Skin epidermis (tissue), 12 donors: ENCODE measurements at regions not wholly inside any gene's neighbourhood (a gene's known extent, or its start where the extent isn't known, plus 50 kb on each side); places are given as distances from the start of the nearest gene placed in this dataset.

Source experiments
- H3K27ac ChIP-seq, 21 experiments: fragments of 200-600 bp; sonication (generic) in 11 of 21; one replicate each; pipeline ENCODE4 v1.5.0; 2020; ENCODE audit warnings: mild to moderate bottlenecking in 3 of 21, inconsistent platforms in 2 of 21, moderate library complexity in 2 of 21
- H3K4me3 ChIP-seq, 7 experiments: fragments of 200-600 bp; sonication (generic) in 2 of 7; one replicate each; pipeline ENCODE4 v1.5.0; 2020; ENCODE audit warnings: inconsistent platforms in 2 of 7, mild to moderate bottlenecking in 2 of 7, moderate library complexity in 1 of 7

DNA sequence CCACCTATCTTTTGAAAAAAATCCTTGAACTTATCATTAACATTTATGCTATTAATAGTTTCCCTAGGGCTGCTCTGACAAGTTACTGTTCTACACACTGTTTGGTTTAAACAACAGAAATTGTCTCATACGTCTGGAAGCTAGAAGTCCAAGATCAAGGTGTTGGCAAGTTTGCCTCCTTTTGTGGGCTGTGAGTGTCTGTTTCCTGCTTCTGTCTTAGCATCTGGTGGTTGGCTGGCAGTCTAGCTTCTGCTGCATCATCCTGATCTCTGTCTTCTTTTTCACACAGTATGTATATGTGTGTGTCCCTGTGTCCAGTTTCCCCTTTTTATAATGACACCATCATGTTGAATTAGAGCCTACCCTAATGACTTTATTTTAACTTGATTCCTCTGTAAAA is 154.8 kb downstream of the RPS12 start:
- no peak overlapping the region for H3K4me3 ChIP-seq
- no peak overlapping the region for H3K27ac ChIP-seq

DNA sequence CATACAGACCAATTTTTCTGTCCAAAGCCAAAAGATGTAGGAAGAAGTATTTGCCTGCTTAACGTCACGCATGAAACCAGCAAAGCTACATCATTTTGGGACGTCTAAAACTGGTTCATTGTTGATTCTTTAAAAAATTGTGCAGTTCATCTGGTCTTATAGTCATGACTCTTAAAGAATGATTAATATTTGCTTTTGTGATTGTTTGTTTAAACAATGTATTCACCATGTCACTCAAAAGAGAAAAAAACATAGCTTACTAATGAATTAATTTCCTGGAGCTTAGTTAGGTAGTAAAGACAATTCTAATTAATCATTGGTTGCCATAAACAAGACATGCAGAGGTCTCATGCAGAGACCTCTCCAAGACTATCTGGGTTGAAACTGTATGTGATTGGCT is 157.3 kb downstream of the RPS12 start:
- no peak overlapping the region for H3K4me3 ChIP-seq

DNA sequence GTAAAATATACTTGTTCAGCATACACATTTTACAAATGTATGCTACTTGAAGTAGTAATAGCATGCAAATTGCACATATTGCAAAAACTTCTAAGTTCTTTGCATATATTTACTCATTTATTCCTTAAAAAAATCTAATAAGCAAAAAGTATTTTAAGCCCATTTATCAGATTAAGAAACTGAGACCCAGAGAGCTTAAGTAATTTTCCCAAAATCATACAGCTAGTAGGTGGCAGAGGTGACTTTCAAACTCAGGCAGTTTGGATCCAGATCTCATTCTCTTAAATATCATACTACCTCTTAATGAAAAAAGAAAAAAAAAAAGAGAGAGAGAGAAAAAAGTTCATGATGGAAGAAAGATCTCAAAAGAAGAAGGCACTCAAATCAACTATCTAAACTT is 157.9 kb downstream of the RPS12 start:
- H3K27ac ChIP-seq = no peak overlapping the region
- H3K4me3 ChIP-seq = no peak overlapping the region

More for the DNA sequence above, 157.3 kb downstream of the RPS12 start:
- H3K27ac ChIP-seq = no peak overlapping the region

DNA sequence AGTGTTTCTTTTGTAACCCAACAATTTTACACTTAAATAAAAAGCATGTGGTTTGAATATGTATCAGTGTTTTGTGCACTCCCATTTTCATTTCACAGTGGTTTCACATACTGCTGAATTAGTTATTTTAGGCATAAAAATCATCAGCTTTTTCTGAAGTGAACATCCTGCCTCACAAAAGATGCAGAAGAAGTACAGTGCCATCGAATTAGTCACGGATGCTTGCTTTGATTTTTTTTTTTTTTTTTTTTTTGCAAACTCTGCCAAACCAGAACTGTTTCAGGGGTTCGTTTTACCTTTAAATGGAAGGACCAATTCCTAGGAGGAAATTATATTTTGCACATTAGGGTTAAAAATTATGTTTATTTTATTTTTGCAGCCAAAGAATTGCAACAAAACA is 158.6 kb downstream of the RPS12 start:
- H3K4me3 ChIP-seq = no peak overlapping the region
- no peak overlapping the region for H3K27ac ChIP-seq

DNA sequence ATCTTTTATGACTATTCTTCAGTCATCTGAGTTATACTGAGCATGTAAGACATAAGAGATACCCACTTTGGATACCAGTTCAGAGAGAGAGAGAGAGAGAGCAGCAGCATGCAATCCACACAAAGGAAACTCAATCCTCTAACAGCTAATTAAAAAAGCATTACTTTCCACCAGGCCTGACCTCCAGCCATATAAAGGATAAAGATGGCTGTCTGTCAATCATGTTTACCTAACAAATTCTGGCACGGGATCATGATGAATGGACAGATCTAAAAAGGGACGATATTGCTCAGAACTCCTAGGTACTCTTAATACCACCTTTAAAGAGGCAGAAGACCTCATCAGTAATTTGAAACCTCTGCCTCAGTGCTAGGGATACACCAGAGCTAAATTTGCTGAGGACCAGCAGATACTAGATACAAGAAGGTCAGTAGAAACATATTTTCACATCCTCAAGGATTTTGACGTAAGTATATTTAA is 159.2 kb downstream of the RPS12 start:
- no peak overlapping the region for H3K4me3 ChIP-seq
- no peak overlapping the region for H3K27ac ChIP-seq

DNA sequence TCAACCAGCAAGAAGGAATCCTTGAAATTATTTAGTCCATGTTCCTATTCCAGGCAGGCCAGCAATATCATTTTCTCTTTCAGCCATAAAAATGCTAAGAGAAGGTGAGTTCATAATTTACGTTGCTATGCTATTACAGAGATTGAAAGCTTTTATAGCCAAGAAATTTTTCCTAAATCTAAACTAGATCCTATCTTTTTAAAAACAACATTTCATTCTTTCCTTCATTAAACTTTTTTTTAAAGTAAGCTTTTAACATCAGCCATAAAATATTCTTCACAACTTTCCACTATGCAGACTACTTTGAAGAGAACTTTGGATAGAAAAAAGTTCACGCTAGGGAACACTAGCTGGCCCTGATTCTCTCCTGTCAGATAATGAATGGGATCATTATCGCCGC is 159.8 kb downstream of the RPS12 start:
- no peak overlapping the region for H3K27ac ChIP-seq

DNA sequence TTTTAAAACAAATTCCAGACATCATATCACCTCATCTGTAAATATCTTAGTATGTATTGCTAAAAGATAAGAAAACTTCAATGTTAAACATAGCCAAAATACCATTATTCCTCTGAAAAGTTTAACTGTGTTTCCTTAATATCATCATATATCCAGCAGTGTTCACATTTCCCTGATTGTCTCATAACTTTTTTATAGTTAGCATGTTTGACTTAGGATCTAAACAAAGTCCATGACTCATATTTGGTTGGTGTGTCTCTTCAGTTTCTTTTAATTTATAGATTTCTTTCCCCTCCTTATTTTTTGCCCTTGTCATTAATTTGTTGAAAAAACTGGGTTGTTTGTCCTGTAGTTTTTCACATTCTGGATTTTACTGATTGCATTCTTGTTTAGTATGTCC is 163.0 kb downstream of the RPS12 start:
- H3K27ac ChIP-seq = no peak overlapping the region
- H3K4me3 ChIP-seq = no peak overlapping the region

More for the DNA sequence above, 159.8 kb downstream of the RPS12 start:
- H3K4me3 ChIP-seq = no peak overlapping the region

DNA sequence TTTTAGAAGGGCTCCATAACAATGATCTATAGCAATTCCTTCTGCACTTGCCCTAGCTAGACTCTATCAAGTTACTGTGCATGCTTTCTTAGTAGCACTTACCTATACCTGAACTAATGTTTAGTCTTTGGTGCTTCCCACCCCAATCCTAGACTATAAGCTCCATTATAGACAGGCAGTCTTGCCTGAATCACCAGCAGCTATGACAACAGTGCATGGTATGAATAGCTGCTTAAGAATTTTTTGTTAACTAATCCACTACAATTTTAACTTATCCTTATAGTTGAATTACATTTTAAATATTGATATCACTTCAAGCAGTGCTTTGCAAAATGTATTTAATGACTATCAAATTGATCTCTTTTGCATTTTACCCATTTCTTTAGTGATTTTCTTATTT is 164.3 kb downstream of the RPS12 start:
- H3K4me3 ChIP-seq = no peak overlapping the region
- no peak overlapping the region for H3K27ac ChIP-seq

DNA sequence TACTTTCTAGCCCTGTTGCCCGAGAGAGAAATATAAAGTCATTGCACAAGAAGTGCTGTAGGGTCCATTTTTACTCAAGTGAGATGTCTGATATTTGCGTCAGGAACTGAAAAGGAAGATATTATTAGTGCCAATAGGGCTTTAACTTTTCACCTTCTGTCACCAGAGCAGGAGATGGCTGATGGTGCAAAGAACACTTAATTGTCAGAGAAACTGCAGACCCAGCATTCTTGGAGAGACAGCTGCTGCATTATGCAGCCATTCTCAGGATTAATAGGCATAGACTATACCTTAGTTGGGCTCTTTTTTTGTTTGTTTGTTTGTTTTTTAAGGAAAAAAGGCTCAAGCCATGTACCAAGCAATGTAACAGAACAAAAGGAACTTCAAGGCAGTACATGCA is 179.4 kb downstream of the RPS12 start:
- no peak overlapping the region for H3K4me3 ChIP-seq
- no peak overlapping the region for H3K27ac ChIP-seq

DNA sequence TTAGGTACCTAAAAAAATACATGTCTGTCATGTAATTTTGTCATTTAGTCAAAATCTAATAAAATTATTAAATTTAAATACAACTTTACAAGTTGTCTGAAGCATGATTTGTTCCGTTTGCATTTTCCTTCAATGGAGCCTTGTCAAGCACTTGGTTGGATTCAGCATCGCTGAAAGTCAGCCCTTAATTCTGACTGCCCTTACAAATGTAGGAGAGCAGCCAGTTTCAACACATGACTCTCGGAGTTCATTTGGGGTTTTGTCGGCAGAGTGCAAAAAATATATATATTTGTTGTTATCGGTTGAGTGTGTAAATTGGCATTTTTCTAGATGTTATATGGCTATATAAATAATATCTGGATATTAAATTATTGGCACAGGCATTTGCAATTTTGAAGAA is 180.6 kb downstream of the RPS12 start:
- Histone ChIP-seq H3K4me3 (no peak overlapping the region), H3K27ac (no peak overlapping the region)

DNA sequence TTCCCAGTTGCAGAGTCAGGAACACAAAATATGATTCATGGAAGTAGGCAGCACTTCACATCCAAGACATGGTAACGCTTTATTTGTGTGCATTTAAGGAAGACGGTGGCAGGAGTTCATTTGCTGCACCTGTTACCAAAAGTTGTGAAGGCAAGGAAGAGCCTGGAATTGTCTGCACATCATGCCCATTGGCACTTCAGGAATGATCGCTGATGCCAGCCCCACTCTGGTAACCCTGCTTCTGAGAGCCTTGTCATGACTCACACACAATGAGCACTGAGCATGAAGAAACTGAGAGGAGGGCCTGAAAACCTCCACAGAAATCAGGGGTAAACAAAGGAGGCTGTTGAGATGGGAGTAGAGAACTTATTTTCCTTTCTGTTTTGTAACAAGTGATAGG is 181.1 kb downstream of the RPS12 start:
- no peak overlapping the region for H3K27ac ChIP-seq
- no peak overlapping the region for H3K4me3 ChIP-seq

DNA sequence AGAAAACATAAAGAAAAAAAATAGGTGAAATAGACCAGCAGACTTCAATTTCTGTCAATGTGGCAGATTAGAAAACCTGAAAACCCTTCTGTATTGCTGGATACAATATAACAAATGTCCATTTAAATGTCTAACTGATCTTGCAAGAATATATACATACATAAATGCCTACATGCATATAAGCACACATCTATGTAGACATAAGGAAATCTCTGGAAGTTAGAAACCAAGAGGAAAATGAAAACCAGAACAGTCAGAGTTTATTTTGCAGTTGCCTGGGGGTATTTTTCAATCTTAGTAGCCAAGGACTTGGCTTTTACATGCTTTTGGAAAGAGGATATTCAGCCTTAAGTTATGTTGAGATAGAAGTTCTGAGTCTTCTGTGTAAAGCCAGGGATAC is 184.0 kb downstream of the RPS12 start:
- no peak overlapping the region for H3K27ac ChIP-seq
- no peak overlapping the region for H3K4me3 ChIP-seq

DNA sequence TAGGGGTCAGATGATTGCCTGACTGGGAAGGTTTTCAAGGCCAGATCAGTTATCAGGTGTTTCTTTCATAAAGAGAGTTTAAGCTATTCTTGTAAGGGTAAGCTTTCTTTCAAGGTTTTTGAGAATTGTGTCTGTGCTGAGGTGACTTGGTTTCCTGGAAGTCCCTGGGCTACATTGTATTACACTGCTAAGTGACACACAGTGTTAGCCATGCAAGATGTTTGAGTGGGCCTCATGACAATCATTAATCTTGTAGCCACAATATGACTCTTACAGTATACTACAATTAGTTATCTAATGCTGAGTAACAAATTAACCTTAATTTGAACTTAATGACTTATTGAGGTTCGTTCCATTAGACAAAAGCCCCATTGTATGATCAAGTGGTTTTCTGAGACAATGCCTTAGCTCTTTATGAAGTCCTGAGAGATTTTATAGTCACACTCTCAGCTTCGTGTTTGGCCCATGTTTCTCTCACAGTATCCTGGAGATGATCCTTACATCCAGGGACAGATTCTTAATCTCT is 186.7 kb downstream of the RPS12 start:
- H3K4me3 ChIP-seq = no peak overlapping the region
- no peak overlapping the region for H3K27ac ChIP-seq

DNA sequence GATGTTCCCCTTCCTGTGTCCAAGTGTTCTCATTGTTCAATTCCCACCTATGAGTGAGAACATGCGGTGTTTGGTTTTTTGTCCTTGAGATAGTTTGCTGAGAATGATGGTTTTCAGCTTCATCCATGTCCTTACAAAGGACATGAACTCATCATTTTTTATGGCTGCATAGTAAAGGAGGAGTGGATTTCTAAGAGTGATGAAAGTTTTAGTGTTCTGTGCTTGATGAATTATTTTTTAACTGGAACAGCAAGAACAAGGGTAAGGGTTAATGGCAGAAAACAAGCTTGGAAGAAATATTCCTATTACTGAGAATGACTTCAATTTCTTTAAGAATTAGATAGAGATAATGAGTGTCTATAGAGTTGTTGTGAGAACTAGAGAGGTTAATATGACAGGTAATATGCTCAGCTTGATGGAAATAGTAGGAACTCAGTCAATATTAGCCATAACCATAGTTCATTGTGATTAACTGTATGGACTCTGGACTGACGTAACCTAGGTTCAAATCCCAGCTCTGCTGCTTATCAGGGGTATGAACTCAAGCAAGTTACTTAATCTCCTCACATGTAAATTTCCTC is 190.0 kb downstream of the RPS12 start:
- Histone ChIP-seq H3K4me3 (no peak overlapping the region), H3K27ac (no peak overlapping the region)

DNA sequence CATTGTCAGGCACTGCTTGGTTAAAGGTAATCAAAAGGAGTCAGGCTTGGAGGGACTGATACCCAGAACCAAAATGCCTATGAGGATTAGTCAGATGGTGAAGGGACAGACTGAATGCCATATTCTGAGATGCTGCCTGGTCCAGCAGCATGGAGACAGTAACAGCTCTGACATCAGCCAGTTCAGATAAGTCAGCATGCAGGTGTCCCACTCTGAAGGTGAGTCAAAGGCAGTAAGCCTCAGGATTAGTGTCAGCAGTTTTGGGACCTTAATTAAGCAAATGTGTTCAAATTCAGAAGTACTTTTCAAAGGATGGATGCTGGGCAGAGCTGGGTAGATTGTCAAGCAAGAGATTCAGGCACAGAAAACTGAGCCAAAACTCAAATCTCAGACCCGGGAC is 198.4 kb downstream of the RPS12 start:
- H3K4me3 ChIP-seq = no peak overlapping the region
- no peak overlapping the region for H3K27ac ChIP-seq

DNA sequence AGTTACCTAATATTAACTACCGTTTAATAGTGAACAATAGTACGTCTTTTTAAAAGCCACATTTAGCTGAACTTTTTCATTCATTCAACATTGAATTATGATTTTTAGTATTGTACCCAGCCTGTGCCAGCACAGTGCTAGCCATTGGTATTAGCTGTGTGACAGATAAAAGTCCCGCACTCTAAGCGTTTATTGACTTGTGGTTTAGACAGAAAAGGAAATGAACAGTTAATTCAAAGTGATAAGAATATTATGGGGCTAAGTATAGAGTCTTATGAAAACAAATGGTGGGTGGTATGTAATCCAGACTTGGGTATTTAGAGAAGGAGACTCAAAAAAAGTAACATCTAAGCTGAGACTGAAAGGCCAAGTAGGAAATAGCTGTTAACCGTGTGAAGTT is 202.3 kb downstream of the RPS12 start:
- Histone ChIP-seq H3K27ac (no peak overlapping the region), H3K4me3 (no peak overlapping the region)

DNA sequence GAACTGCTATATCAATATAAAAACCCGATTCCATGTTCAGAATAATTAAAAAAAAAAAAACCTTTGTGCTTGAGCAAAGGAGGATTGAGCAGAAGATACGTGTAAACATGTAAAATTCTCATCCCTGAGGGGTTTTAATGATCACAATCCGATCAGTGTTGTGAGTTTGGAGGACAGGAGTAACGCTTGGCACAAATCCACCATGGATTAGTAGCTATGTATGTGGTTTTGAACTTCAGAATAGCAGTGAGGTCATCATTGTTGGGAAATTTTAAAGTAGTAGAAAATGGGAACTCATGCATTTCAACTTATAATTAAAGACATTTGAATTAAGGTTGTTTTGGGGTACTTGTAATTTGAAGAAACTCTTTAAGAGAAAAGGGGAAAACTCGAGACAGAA is 203.2 kb downstream of the RPS12 start:
- H3K27ac ChIP-seq = no peak overlapping the region
- H3K4me3 ChIP-seq = no peak overlapping the region

DNA sequence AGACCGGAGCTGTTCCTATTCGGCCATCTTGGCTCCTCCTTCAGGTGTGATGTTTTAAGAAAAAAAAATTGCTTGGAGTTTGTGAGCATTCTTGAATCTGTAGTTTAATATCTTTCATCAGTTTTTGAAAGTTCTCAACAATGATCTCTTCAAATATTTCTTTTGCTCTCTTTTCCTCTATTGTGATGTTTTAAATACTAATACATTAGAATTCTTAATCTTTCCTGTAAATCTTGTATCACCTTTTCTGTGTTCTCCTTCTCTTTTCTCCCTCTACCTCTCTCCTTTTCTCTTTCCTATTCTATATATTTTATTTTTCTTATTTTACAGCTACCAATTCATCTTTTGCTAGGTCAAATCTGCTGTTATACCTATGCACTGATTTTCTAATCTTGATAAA is 212.3 kb downstream of the RPS12 start:
- Histone ChIP-seq H3K4me3 (no peak overlapping the region), H3K27ac (no peak overlapping the region)

DNA sequence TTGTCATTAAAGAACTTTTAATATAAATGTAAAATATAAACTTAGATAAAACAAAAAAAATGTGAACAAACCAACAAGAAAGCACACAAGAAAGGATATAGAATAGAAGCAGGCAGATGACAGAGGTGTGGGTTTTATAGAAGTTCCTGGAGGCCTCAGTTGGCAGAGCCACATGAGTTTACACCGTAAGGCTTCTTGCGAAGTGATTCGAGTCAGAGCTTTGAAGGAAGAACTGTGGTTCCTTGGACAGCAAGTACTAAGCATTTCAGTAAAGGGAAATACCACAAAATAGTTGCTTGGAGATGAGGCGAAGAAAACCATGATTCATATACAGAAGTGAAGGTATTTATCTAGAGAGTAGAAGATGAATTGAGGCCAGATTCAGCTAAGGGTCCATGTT is 207.9 kb upstream of the EYA4 start:
- H3K4me3 ChIP-seq = no peak overlapping the region
- H3K27ac ChIP-seq = no peak overlapping the region

DNA sequence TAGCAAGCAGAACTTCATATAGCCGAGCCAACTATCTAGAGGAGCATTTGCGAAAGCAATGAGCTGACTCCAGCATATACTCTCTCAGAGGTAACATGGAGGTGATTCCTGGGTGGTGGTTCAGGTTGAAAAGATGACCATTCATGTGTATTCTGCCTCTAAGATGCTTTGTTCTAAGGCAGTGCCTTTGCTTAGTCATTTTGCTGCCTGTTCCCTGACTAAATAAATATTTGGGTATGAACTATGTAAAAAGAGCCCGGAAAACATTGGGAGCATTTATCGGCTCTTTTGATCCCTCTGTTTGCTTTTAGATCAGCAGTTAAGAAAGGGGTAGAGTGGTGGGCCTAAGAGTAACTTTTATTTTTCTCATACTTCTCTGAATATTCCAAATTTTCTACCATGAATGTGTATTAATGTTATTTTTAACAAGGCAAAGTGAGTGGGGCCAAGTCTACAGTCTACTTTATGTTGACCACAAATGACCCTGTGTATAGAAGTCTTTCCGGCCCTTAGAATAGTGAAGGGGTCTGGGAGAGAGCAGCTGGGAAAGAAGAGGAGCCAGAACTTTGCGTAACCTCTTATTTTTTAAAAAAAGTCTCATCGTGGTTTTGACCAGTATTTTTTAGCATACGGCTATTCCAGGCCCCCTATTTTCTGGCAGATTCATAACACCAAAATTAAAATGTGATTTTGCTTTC is 206.5 kb upstream of the EYA4 start:
- H3K27ac ChIP-seq = no peak overlapping the region
- H3K4me3 ChIP-seq = no peak overlapping the region

DNA sequence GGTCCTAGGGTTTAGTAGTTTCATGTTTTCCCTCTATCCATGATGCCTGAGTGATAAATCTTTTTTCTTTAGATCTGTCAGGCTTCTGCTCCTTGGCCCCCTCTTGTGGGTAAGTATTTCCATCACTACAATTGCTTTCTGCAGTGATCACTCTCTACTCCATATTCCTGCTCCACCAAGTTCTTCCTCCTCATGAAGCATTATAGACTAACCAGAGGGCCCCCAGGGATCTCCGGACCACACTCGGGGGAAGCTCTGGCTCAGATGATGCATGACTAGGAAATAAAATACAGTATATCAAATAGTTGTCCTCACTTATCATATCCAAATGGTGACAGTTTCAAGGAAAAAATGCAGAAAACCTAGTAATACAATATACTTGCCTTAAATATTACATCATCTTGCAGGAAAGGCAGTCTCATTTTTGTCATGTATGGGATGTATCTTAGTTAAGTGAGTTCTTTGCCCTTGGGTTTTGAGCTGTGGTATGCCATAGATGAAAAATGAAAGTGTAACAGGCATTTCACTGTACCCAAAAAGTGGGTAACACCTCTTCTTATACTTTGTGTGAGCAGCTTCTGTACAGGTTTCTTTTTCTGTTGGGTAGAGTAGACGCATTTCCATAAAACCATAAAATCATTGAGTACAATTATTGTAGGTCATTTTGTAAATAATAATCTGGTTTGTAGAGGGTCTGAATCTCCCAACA is 200.9 kb upstream of the EYA4 start:
- H3K27ac ChIP-seq = no peak overlapping the region
- H3K4me3 ChIP-seq = no peak overlapping the region
